HG03558 (cell line): ENCODE measurements at regions not wholly inside any gene's neighbourhood (a gene's known extent, or its start where the extent isn't known, plus 50 kb on each side); places are given as distances from the start of the nearest gene placed in this dataset.

Source experiments
- ATAC-seq: cut with Tn5 transposase; IDR thresholded peaks from one replicate; pipeline ENCODE4 v1.9.1; 2021; ENCODE audit warnings: moderate number of reproducible peaks; ENCODE audit not compliant: unreplicated experiment; ENCODE audit errors: extremely low read depth

GRCh38 chr10:78912361-78913218 is 156.2 kb upstream of the ZMIZ1 start:
- ATAC-seq = no peak

- ATAC-seq = no peak
Measured at GRCh38 chr10:78913219-78914059, 155.3 kb upstream of the ZMIZ1 start.

DNA sequence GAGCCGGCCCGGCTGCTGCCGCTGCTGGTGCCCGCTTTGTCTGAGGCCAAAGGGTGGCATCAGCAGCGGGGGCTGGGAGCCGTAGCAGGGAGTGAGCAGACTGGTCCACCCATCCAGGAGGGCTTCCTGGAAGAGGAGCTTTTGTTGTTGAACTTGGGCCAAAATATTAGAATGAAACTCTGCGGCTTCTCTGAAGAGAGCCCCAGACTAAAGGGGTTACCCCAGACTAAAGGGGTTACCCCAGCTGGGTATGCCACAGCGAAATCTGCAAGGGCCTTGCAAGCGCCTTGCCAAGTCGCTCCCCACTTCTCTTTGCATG is 154.7 kb upstream of the ZMIZ1 start:
- no peak for ATAC-seq

DNA sequence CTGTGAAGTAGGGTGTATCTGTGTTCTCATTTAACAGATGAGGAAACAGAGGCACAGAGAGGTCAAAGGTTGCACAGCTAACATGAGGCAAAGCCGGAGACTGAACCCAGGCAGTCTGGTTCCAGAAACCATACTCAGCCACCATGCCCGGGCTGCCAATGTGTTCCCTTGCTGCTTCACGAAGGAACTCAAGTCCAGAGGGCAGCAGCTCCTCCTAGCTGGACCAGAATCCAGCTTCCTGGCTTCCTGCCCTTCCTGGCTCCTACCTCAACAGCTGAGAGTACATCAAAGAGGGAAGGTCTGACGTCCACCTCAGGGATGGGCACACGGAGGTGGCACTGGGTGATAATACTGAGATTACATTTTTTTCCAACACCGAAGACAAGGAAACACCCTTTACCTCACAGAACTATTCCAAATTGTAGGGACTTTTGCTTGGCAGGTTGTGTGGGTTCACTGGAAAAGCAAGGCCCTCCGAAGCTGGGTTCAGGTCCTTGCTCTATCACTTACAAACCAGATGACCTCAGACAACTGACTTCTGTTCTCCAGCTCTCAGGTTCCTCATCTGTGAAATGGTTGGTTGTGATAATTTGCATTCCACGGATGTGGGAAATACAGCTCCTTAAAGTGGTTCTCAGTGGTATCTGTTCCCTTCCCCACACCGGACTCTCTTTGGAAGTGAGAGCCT is 154.1 kb upstream of the ZMIZ1 start:
- no peak for ATAC-seq

- ATAC-seq = no peak
Measured at GRCh38 chr10:78915190-78915518, 153.6 kb upstream of the ZMIZ1 start.

DNA sequence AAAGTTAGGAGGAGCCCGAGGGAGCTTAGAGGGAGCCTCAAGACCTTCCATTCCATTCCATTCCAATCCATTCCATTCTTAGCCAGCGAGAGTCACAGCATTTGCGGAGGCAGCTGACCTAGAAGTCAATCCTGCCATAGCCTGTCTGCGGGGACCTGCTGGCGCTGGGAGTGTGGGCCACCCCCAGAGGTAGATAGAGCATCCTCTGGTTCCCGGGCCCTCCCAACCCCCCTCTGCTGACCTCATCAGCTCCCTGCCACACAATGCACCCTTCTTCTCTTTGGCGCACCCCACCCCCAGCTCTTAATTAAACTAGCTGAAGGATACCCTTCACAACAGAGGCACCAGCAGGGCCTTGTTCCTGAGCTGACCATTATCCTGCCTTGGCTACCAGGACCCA is 152.5 kb upstream of the ZMIZ1 start:
- ATAC-seq = no peak

DNA sequence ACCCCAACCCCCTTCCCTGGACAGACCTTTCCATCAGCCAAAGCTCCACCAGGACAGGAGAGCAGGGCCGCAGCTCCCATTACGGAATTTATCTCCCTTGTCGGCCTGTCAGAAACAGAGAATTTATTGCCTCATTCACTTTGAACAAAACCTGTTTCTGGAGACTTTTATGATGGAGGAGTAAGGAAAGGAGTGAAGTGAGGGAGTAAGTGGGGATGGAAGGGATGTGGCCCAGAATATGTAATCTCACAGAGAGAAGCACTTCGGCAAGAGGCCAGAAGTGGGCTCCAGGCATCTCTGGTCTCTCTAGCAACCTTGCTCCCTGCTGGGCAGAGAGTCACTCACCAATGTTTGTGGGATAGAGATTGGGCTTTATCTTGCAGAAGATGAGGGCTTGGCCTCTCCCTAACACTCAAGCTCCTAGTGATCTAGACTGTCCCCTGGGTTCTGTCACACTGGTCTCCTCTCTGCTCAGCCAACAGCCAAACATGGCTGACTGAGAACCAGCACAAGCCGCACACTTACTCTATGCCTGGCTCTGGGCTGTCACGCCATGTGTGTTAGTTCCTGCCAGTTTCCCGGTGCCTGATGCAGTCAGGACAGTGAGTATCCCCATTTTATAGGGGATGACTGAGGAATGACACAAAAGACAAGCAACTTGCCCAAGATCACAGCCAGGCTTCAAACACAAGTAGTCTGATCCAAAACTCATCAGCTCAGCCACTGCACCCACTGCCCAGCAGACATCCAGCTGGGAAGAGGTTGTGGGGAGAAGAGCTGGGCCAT is 149.4 kb upstream of the ZMIZ1 start:
- no peak for ATAC-seq

GRCh38 chr10:78920011-78920410 is 148.8 kb upstream of the ZMIZ1 start:
- ATAC-seq = no peak

DNA sequence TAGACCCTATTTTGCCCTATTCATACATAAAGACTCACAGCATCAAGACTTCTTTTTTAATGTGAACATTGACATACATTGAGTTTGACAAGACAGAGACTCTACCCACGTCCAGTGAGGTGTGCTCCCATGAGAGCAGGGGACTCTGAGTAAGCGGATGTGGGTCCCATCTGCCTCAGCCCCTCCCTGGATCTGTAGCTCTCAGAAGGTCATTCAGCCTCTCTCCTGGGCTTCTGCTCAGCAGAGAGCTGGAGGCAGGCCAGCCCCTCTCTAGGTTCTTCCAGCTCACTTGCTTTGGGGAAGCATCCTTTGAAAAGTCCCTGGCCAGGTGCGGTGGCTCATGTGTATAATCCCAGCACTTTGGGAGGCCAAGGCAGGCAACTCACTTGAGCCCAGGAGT is 146.9 kb upstream of the ZMIZ1 start:
- no peak for ATAC-seq

GRCh38 chr10:78923647-78924318 is 145.0 kb upstream of the ZMIZ1 start:
- no peak for ATAC-seq

GRCh38 chr10:78924319-78925003 is 144.3 kb upstream of the ZMIZ1 start:
- ATAC-seq = no peak

GRCh38 chr10:78925275-78925674 is 143.5 kb upstream of the ZMIZ1 start:
- no peak for ATAC-seq

DNA sequence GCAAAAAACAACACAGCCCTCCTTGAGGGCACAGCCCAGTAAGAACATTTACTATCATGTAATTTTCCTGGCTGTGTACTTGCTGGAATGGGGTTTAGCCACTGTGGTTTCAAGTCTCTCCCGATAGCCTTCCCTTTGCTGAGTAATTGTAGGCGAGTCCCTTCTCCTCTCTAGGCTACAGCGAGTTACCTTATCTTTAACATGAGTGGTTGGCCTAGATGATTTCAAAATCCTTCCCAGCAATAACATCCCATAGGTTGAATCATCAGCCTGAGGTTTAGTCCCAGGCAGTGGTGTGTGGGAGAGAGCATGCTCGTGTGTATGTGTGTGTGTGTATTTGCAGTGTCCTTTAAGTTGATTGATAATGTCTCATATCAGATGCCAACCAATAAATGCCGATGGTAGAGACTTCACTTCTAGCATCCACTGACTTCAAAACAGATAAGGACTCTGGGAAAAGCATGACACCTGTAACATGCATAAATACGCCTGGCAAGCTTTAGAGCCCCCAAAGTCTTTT is 142.9 kb upstream of the ZMIZ1 start:
- ATAC-seq = no peak

DNA sequence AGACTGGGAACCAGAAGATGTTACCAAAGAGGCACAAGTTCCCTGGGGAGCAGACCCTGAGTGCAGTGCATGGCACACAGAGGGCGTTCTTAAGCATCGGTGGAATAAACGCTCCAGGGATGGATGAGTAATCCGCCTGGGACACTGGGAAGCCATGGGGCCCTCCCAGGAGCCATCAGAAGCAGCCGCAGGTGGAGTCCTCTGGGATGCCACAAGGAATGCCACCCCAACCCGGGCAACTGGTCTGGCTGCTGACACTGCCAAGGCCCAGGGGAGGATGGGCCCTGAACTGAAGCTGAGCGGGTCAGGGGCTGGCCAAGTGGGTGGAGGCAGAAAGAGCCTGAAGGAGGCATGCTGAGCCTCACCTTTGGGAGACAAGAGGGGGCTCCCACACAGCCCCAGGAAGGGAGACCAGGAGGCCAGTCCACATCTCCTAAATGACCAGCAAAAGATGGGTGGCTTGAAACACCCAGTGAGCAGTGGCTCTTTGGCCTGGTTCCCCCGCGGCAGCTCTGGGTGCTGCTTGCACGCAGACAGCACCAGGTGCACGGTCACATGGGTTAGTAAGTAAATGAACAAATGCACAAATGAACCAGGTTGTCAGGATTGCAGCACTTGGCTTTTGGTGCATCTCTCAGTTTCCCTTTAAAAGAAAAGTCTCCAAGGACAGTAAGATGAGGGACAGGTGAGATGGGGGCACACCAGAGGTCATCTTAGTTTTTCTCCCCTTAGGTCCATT is 141.3 kb upstream of the ZMIZ1 start:
- ATAC-seq = no peak

DNA sequence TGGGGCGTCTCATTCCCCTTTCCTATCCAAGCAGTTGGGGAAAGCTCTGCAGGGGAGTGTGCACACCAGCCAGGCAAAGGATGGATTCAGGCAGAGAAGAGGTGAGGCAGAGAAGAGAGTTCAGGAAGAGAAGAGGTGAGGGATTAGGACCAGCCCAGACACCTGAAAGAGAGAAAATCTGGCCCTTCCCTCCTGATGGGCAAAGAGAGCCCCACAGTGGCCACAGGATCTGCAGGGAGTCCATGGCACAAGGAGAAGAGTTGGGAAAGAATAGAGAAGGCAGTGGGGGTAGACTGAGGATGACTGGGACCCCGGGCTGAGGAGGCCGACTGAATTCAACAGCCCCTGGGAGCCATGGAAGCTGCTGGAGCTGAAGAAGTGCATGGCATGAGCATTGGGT is 140.4 kb upstream of the ZMIZ1 start:
- no peak for ATAC-seq

DNA sequence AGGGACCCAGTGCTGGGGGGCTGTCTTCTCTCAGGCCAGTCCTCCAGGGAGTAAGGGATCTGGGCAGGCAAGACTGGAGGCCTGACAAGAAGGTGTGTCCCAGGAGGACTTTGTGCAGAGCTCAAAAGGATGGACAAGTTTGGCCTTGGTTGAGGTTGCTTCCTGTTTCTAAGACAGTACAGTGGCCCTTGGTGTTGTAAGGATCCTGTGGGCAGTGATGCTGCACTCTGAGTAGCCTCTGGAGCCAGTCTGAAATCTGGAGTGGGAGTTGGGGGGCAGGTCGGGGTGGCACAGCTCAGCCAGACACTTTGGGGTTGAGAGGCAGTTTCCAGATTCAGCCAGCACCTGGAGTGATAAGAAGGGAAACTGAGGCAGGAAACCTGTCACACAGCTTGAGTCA is 139.2 kb upstream of the ZMIZ1 start:
- ATAC-seq = no peak

GRCh38 chr10:78931321-78932053 is 137.3 kb upstream of the ZMIZ1 start:
- ATAC-seq = no peak

GRCh38 chr10:78932054-78932386 is 136.7 kb upstream of the ZMIZ1 start:
- no peak for ATAC-seq
